GM11168 (cell line): ENCODE measurements at regions not wholly inside any gene's neighbourhood (a gene's known extent, or its start where the extent isn't known, plus 50 kb on each side); places are given as distances from the start of the nearest gene placed in this dataset.
"Not testable (repeated sequence)": the region's sequence is repeated elsewhere in the genome, so short reads cannot be mapped to it uniquely, and the experiment has no call there.

Experiments
- in situ Hi-C: fragments of 300-500 bp; cut with MboI; formaldehyde crosslinking; loops from one replicate; pipeline ENCODE4 v1.12.0; 2022; ENCODE audit warnings: low sequenced_read_pairs; ENCODE audit not compliant: unreplicated experiment

DNA sequence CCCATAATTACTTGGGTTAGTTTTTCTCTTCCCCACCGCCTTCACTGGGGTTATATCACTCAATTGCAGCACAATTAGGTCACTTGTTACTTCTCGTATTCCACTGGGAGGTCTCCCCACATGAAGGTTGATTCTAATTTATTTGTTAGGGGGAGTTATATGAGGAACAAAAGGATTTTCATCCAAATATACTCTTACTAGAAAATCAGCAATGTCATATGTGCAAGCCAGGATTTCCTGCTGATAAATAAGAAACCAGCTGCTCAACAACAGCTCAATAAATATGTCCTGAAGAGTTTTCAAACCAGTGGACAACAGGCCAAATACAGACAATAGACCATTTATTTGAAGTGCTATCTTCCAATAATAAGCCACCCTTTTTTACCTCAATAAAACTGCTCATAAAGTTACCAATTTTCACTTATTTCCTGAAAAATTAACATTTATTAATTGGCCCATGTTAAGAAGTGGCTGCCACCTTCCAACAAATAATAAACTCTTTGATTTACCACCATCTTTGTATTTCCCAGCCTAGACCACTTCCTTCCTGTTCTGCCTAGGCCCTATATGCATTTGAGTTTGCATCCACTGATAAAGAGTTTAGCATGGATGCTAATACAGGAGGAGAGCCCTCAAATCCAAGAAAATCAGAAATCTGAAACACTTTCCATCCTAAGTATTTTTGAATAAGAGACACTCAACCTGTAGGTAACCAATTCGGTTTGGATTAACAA is 184.4 kb upstream of the SLC39A10 start:
- in situ Hi-C loops = no loop called here

- in situ Hi-C loops = no loop called here
Measured at GRCh38 chr2:195471807-195472206, 185.2 kb upstream of the SLC39A10 start.

DNA sequence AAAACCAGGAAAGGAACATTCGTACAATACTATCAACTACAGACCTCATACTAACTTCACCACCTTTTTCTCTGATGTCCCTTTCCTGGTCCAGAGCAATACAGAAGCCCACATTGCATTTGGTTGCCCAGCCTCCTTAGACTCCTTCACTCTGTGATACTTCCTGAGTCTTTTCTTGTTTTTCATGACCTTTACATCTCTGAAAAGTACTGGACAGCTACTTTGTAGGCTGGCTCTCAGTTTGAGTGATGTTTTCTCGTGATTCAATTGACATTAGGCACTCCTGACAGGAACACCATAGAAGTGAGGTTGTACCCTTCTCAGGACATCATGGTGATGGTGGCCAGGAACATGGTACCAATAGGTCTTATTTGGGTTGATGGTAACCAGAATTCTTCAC is 185.9 kb upstream of the SLC39A10 start:
- in situ Hi-C loops = no loop called here

- in situ Hi-C loops = no loop called here
Measured at GRCh38 chr2:195470622-195471021, 186.4 kb upstream of the SLC39A10 start.

GRCh38 chr2:195468771-195469170 is 188.3 kb upstream of the SLC39A10 start:
- in situ Hi-C loops = no loop called here

DNA sequence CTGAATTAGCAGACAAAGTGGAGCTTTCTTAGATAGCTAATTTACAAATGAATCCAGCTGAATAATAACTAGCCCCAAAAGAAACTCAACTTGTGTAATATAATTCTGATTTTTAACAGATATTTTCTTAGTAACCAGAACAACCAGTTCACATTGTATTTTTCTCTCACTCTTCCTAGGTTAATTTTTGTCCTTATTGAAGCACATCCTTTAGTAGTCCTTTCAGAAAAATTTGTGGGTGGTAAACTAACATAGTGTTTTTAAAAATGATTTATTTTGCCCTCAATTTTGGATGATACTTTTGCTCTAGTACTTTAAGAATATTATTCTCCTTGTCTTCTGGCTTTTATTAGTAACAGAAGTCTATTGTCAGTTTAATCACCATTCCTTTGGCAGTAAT is 190.6 kb upstream of the SLC39A10 start:
- in situ Hi-C loops = no loop called here

DNA sequence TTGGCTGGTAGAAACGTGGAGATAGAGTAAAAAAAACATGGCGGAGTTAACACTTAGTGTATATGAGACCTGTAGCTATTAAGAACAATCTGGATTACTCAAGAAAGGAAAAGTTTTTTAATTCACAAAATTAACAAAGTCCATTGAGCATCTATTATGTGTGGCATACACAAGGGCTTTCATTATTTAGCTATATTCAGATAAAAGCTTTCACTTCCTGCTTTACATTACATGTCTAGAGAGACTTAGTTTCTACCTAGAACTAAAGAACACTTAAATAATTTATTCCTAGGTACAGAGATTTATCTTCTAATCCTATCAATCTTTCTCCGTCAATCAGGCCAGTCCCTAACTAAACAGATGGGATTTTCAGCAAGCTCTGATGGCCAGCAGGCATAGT is 196.0 kb upstream of the SLC39A10 start:
- in situ Hi-C loops = no loop called here

GRCh38 chr2:195458936-195459335 is 198.1 kb upstream of the SLC39A10 start:
- in situ Hi-C loops = no loop called here

DNA sequence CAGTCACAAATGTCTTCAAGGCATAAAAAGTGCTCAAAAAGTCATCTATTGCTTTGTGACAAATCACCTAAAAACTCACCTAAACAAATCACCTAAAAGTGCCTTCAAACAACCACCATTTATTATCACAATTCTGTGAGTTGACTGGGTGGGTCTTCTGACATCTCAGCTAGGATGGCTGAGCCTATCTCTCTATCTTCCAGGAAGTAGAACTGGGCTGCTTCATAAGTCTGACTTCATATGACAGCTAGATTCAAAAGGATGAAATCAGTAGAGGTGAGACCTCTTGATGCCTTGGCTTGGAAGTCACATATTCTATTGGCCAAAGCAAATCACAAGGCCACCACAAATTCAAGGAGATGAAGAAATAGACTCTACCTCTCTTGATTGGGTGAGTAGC is 199.2 kb upstream of the SLC39A10 start:
- in situ Hi-C loops = no loop called here

DNA sequence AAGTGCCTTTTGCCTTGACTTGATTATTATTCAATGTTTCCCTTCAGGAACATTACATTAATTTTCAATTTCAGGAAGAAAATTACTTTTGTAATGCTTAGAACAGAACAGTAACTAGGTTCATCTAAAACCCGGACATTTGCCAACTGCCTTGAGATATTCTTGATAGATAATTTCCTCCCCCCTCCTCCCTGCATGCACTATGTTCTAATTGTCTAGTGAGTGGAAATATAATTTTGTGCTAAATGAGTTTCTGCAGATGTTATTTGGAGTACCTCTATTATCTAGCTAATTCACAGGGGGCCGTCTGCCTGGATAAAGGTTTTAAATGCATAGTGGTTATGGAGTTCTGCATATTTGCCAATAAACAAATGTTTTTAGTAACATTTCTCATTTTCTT is 200.3 kb upstream of the SLC39A10 start:
- in situ Hi-C loops = no loop called here

GRCh38 chr2:195451160-195451559 is 205.9 kb upstream of the SLC39A10 start:
- in situ Hi-C loops = no loop called here

GRCh38 chr2:195450552-195451113 is 206.4 kb upstream of the SLC39A10 start:
- in situ Hi-C loops = no loop called here

- in situ Hi-C loops = no loop called here
Measured at GRCh38 chr2:195447323-195447975, 209.6 kb upstream of the SLC39A10 start.

GRCh38 chr2:195445639-195446038 is 211.4 kb upstream of the SLC39A10 start:
- in situ Hi-C loops = no loop called here

- in situ Hi-C loops = no loop called here
Measured at GRCh38 chr2:195443926-195444325, 213.1 kb upstream of the SLC39A10 start.

GRCh38 chr2:195442458-195443175 is 214.4 kb upstream of the SLC39A10 start:
- in situ Hi-C loops = no loop called here

- in situ Hi-C loops = no loop called here
Measured at GRCh38 chr2:195438692-195439091, 218.3 kb upstream of the SLC39A10 start.

DNA sequence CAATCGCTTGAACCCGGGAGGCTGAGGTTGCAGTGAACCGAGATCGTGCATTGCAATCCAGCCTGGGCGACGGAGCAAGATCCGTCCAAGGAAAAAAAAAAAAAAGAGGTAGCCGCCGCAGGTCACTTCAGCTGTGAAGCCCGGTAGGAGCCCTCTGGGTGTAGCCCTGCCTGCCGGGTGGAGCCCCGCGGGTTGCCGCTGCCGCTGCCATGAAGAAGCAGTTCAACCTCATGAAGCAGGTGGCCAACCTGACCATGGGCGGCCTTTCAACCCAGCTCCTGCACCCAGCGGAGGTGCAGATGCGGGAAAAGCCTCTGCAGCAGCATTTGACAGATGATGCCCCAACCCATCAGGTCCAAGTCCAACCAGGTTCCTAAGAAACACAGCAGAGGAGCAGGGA is 219.5 kb upstream of the SLC39A10 start:
- in situ Hi-C loops = no loop called here

GRCh38 chr2:195434346-195434745 is 222.7 kb upstream of the SLC39A10 start:
- in situ Hi-C loops = no loop called here

- in situ Hi-C loops = not testable (repeated sequence)
Measured at GRCh38 chr2:195433729-195434128, 223.3 kb upstream of the SLC39A10 start.

DNA sequence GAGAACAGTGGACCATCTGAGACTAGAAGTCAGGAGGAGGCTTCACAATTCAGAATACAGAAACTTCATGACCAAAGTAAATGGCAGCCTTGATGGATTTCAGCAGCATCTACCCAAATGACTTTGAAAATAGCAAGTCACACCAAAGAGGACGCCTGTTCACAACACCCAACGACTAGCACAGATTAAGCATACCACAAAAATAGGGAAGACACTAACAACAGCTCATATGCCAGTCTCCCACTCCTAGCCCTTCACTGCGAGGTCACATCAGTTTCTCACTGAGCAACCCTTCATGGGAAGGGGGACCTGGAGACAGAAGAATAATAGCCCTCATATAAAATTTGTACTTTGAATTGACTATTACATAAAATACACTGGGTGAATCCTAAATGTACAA is 228.4 kb upstream of the SLC39A10 start:
- in situ Hi-C loops = no loop called here
